PC-9 (cell line): ENCODE measurements at regions not wholly inside any gene's neighbourhood (a gene's known extent, or its start where the extent isn't known, plus 50 kb on each side); places are given as distances from the start of the nearest gene placed in this dataset.

ENCODE experiments used
- CTCF ChIP-seq: fragments of 200-600 bp; sonication (generic); conservative IDR thresholded peaks from 2 replicates; pipeline ENCODE4 v1.6.1; 2017; ENCODE audit warnings: mixed run types, antibody characterized with exemption, mild to moderate bottlenecking, moderate library complexity
- EZH2 ChIP-seq: fragments of 200-600 bp; sonication (generic); IDR thresholded peaks from 2 replicates; pipeline ENCODE4 v1.8.0; 2017; ENCODE audit warnings: antibody characterized with exemption, low read depth

DNA sequence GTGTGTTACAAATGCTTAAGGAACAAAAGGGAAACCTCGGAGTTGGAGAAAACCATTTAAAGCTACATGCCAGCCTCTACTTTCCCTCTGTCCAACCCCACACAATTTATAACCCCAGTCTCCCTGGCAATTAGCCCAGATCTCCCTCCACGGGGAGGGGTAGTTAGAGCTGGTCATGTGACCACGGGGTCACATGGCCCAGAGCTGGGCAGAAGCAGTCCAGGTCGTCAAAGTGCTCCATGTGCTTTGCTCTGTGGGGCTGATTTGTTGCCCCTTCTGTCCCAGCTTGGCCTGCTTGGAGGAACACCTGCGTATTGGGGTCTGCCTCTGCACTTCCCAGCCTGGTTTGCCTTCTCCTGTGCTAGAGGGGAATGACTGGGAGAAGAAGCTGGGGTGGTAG is 219.1 kb downstream of the RBM19 start:
- TF ChIP-seq CTCF, result no peak
- TF ChIP-seq EZH2, result no peak
